ENCODE measurements at regions not wholly inside any gene's neighbourhood (a gene's known extent, or its start where the extent isn't known, plus 50 kb on each side); places are given as distances from the start of the nearest gene placed in this dataset.
A peak's percentile ranks its signal among the peaks of the same experiment; 100 is the strongest.

DNA sequence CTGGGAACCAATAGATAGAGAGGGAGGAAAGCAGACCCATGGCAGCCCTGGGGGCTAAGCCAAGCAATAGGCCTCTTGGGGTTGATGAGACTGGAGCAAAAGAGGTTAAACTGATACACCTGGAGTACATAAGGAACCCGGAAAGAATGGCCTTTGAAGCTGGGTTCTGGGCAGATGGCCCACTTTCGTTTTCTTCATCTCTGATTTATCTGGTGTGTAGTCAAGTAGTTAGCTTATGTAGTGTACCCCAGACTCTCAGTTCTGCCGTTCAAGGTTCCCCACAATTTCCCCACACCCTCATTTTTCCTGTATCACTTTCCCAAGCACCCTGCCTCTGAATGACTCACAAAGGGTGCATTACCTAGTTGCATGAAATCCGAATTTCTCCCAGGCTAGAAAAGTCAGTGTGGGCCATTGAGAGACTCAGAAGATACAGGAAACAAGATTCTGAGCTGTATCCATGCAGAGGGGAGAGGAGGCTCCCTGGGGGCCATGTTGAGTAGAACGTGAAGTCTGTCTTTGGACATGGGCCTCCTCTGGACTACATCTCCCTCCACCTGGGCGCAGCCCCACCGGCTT is 235.0 kb downstream of the LOXHD1 start:
- ChIA-PET CTCF (interaction anchor here (0.7 kb wide), 2 partner anchors 26 to 141 kb away, joined by 3 read pairs; no protein-coding TSS in a partner anchor), POLR2A (no interaction called here)
- no peaks in the 10 kb centered on the region for H3K4me1 ChIP-seq (ENCODE audit: control insufficient read depth, insufficient read depth, low read length)

DNA sequence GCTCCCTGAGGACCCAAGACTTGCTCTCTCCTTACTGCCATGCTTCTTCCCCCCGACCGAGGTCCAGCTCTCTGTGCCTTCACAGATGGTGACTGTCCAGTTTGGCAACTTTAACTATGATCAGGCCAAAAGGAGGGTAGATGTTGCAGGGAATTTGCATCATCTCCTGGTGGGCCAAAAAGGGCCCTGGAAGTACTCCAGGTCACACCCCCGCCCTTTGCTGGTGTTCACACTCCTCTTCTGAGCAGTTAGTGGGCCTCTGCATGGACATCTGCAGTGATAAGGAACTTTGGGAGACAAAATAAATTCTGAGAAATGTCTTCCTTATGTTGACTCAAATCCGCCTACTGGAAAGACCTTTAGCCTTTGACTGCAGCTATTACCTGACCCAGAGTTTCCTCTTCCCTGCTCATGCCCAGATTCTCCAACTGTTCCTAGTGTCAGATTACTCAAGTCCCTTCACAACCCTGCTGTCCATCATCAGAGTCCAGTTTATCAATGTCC is 234.4 kb downstream of the LOXHD1 start:
- Histone ChIP-seq H3K9me3 (ENCODE audit: control insufficient read depth, insufficient read depth, low read depth, low read length) (no peaks in the 10 kb centered on the region), H3K27ac (ENCODE audit: extremely low read depth, low read depth, low read length) (no peak overlapping the region), H3K4me1 (ENCODE audit: control insufficient read depth, insufficient read depth, low read length) (no peaks in the 10 kb centered on the region), H3K4me3 (ENCODE audit: low read depth, low read length) (no peak overlapping the region), H3K36me3 (ENCODE audit: control insufficient read depth in 2 of 2, insufficient read depth in 1 of 2, low read length in 2 of 2) (no peaks in the 10 kb centered on the region)
- ChIA-PET POLR2A (no interaction called here), CTCF (interaction anchor here (0.7 kb wide), 1 partner anchor 26 kb away, joined by 3 read pairs; no protein-coding TSS in a partner anchor)
- TF ChIP-seq, protein P1, sequence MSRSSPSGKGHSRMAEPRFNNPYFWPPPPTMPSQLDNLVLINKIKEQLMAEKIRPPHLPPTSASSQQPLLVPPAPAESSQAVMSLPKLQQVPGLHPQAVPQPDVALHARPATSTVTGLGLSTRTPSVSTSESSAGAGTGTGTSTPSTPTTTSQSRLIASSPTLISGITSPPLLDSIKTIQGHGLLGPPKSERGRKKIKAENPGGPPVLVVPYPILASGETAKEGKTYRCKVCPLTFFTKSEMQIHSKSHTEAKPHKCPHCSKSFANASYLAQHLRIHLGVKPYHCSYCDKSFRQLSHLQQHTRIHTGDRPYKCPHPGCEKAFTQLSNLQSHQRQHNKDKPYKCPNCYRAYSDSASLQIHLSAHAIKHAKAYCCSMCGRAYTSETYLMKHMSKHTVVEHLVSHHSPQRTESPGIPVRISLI (tag by site-specific recombination; IDR thresholded peaks at IDR 0.05) = no peak
- TF ChIP-seq KLF8 (tag by site-specific recombination; IDR thresholded peaks at IDR 0.05) (no peak), ZFHX2 (tag by site-specific recombination; conservative IDR thresholded peaks at IDR 0.05) (0 out of 2 replicates have a peak, but pooled peaks have one; percentile 38), ZNF292 (tag by site-specific recombination; IDR thresholded peaks at IDR 0.05; ENCODE audit: borderline replicate concordance, low read depth) (no peak), SETDB1 (IDR thresholded peaks at IDR 0.05; ENCODE audit: insufficient read length, low read length) (no peak), ZNF707 (tag by site-specific recombination; IDR thresholded peaks at IDR 0.05) (no peak), HOXA7 (CRISPR knock-in tag; IDR thresholded peaks at IDR 0.05; ENCODE audit: borderline replicate concordance) (no peak), HOXD13 (CRISPR knock-in tag; IDR thresholded peaks at IDR 0.05; ENCODE audit: borderline replicate concordance) (no peak)
- TF ChIP-seq, protein P2, sequence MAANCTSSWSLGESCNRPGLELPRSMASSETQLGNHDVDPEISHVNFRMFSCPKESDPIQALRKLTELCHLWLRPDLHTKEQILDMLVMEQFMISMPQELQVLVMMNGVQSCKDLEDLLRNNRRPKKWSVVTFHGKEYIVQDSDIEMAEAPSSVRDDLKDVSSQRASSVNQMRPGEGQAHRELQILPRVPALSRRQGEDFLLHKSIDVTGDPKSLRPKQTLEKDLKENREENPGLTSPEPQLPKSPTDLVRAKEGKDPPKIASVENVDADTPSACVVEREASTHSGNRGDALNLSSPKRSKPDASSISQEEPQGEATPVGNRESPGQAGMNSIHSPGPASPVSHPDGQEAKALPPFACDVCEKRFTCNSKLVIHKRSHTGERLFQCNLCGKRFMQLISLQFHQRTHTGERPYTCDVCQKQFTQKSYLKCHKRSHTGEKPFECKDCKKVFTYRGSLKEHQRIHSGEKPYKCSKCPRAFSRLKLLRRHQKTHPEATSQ (tag by site-specific recombination; IDR thresholded peaks at IDR 0.05) = no peak

More for the DNA sequence above, 235.0 kb downstream of the LOXHD1 start:
- no peak for TF ChIP-seq ZBTB8A (tag by site-specific recombination; IDR thresholded peaks at IDR 0.05)
- Histone ChIP-seq H3K9me3 (ENCODE audit: control insufficient read depth, insufficient read depth, low read depth, low read length) (no peaks in the 10 kb centered on the region), H3K4me3 (ENCODE audit: low read depth, low read length) (no peak overlapping the region), H3K36me3 (ENCODE audit: control insufficient read depth in 2 of 2, insufficient read depth in 1 of 2, low read length in 2 of 2) (no peaks in the 10 kb centered on the region), H3K27ac (ENCODE audit: extremely low read depth, low read depth, low read length) (no peak overlapping the region)

DNA sequence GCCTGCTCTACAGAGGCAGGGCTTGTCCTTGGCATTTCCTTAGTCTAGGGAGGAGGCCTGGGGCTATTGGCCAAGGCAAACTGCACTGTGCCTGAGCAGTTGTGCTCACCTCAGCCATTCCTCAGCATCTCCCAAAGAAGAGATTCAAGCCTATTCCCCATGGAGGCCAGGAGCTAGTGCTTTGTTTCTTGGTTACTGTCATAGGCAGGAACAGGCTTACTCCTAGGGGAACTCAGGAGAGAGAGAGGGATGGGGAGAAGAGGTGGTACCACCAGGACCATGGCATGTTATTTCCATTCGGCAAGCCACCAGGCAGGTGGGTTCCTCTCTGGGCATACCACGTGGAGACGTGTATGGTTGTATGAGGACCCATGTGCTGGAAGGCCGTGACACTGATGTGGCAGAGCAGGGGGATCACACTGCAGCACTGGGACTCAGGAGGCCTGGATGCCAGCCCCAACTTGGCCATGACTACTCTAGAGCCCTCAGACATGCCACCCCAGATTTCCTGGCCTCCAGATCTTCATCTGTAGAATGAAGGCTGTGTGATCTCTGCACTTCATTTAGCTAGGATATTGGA is 233.7 kb downstream of the LOXHD1 start:
- TF ChIP-seq, protein P3, sequence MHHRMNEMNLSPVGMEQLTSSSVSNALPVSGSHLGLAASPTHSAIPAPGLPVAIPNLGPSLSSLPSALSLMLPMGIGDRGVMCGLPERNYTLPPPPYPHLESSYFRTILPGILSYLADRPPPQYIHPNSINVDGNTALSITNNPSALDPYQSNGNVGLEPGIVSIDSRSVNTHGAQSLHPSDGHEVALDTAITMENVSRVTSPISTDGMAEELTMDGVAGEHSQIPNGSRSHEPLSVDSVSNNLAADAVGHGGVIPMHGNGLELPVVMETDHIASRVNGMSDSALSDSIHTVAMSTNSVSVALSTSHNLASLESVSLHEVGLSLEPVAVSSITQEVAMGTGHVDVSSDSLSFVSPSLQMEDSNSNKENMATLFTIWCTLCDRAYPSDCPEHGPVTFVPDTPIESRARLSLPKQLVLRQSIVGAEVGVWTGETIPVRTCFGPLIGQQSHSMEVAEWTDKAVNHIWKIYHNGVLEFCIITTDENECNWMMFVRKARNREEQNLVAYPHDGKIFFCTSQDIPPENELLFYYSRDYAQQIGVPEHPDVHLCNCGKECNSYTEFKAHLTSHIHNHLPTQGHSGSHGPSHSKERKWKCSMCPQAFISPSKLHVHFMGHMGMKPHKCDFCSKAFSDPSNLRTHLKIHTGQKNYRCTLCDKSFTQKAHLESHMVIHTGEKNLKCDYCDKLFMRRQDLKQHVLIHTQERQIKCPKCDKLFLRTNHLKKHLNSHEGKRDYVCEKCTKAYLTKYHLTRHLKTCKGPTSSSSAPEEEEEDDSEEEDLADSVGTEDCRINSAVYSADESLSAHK (tag by site-specific recombination; IDR thresholded peaks at IDR 0.05) = no peak
- TF ChIP-seq MEIS1 (CRISPR knock-in tag; IDR thresholded peaks at IDR 0.05; ENCODE audit: borderline replicate concordance) (no peak), KLF16 (tag by site-specific recombination; IDR thresholded peaks at IDR 0.05) (no peak), ZBTB1 (tag by site-specific recombination; IDR thresholded peaks at IDR 0.05) (no peak), ZNF433 (tag by site-specific recombination; IDR thresholded peaks at IDR 0.05; ENCODE audit: low read depth) (no peak), ZBTB17 (tag by site-specific recombination; IDR thresholded peaks at IDR 0.05) (no peak), ZNF23 (tag by site-specific recombination; IDR thresholded peaks at IDR 0.05; ENCODE audit: borderline replicate concordance) (no peak), ZNF391 (tag by site-specific recombination; IDR thresholded peaks at IDR 0.05; ENCODE audit: borderline replicate concordance, low read depth) (no peak), KLF9 (tag by site-specific recombination; IDR thresholded peaks at IDR 0.05; ENCODE audit: low read depth) (no peak), ZBTB48 (tag by site-specific recombination; IDR thresholded peaks at IDR 0.05) (no peak), ZNF548 (tag by site-specific recombination; IDR thresholded peaks at IDR 0.05) (no peak), ZNF549 (tag by site-specific recombination; IDR thresholded peaks at IDR 0.05) (no peak)
- TF ChIP-seq, protein P1 (tag by site-specific recombination; IDR thresholded peaks at IDR 0.05) = no peak
- Histone ChIP-seq H3K4me3 (ENCODE audit: low read depth, low read length) (no peak overlapping the region), H3K27ac (ENCODE audit: extremely low read depth, low read depth, low read length) (no peak overlapping the region), H3K36me3 (ENCODE audit: control insufficient read depth in 2 of 2, insufficient read depth in 1 of 2, low read length in 2 of 2) (no peaks in the 10 kb centered on the region), H3K9me3 (ENCODE audit: control insufficient read depth, insufficient read depth, low read depth, low read length) (no peaks in the 10 kb centered on the region), H3K4me1 (ENCODE audit: control insufficient read depth, insufficient read depth, low read length) (no peaks in the 10 kb centered on the region)
- ChIA-PET CTCF (no interaction called here), POLR2A (no interaction called here)
